ENCODE measurements at regions not wholly inside any gene's neighbourhood (a gene's known extent, or its start where the extent isn't known, plus 50 kb on each side); places are given as distances from the start of the nearest gene placed in this dataset.

DNA sequence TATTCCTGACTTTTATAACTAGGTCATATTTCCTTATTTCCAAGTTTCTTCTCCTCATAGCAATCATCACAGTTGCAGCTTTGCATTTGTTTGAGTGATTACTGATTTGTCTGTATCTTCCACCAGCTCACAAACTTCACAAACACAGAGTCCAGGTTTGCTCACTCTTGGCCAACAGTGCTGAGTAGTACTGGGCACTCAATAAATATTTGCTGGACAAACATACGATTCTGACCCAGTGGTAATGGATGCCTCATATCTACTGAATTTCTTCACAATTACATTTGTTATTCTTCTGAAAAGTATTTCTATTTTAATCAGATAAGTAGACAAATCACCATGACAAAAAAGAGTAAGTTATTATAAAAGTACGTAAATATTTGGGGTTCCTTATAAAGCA lies 516.3 kb downstream of the TDRD15 start:
- no peak overlapping the region for H3K4me3 ChIP-seq (ENCODE audit: low read depth, low read length)
- no peak for DNase-seq (ENCODE audit: low read depth)
- TF ChIP-seq, protein P1, sequence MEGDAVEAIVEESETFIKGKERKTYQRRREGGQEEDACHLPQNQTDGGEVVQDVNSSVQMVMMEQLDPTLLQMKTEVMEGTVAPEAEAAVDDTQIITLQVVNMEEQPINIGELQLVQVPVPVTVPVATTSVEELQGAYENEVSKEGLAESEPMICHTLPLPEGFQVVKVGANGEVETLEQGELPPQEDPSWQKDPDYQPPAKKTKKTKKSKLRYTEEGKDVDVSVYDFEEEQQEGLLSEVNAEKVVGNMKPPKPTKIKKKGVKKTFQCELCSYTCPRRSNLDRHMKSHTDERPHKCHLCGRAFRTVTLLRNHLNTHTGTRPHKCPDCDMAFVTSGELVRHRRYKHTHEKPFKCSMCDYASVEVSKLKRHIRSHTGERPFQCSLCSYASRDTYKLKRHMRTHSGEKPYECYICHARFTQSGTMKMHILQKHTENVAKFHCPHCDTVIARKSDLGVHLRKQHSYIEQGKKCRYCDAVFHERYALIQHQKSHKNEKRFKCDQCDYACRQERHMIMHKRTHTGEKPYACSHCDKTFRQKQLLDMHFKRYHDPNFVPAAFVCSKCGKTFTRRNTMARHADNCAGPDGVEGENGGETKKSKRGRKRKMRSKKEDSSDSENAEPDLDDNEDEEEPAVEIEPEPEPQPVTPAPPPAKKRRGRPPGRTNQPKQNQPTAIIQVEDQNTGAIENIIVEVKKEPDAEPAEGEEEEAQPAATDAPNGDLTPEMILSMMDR (IDR thresholded peaks at IDR 0.05; ENCODE audit: control insufficient read depth, extremely low read depth, insufficient read depth) = no peak

DNA sequence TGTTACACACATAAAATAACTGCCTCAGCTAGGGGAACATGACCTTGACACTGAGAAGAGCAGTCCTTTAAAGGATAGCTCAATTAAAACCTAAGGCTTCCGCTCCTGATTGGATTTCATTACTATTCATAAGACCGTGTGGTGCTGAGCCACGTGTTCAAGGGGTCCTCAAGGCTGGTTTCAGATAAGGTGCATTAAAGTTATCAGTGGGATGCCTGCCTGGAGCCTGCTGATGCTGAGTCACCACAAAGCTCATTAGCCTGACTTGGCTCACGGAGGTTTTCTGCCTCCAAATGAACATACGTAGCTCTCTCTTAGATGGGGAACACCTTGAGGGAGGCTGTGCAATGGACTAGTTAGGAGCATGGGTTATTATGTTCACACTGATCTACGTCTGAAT lies 518.9 kb downstream of the TDRD15 start:
- DNase-seq (ENCODE audit: low read depth) = no peak
- no peak overlapping the region for H3K4me3 ChIP-seq (ENCODE audit: low read depth, low read length)
- TF ChIP-seq, protein P1 (IDR thresholded peaks at IDR 0.05; ENCODE audit: control insufficient read depth, extremely low read depth, insufficient read depth) = no peak

DNA sequence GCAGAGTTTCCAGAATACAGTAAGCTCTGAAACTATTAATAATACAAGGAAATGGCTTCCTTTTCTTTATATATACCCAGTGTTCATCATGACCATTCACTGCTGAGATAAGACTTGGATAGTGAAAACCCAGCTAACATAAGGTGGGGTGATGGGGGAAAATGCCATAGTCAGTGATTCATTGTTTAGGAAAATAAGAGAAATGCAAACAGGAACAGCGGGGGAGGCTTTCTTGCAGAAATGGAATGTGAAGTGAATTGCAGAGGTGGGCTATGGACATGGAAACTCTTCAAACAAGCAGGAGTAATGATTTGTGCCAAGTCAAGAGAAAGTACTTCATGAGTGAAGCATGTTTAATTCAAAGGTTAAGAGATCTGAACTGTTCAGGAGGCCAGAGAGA lies 519.4 kb downstream of the TDRD15 start:
- H3K4me3 ChIP-seq (ENCODE audit: low read depth, low read length) = no peak overlapping the region
- DNase-seq (ENCODE audit: low read depth) = peak; percentile 51
- TF ChIP-seq, protein P1 (IDR thresholded peaks at IDR 0.05; ENCODE audit: control insufficient read depth, extremely low read depth, insufficient read depth) = no peak

DNA sequence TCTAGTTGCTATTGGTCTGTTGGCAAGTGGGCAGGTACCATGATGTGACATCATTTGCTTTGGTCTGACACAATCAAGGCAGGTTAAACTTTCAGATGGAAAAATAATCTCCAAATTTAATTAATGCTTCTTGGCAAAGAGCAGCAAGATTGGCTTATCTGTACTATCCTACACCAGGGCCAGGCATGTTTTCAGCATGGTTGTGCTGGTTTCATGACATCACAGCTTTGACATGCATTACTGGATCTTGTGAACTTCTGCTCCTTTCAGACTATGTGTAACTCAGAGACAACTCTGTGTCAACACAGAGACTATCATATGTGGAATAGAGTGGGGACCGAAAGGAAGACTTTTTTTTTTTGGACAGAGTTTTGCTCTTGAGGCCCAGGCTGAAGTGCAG lies 520.5 kb downstream of the TDRD15 start:
- H3K4me3 ChIP-seq (ENCODE audit: low read depth, low read length) = no peak overlapping the region
- TF ChIP-seq, protein P1 (IDR thresholded peaks at IDR 0.05; ENCODE audit: control insufficient read depth, extremely low read depth, insufficient read depth) = no peak
- DNase-seq (ENCODE audit: low read depth) = no peak

DNA sequence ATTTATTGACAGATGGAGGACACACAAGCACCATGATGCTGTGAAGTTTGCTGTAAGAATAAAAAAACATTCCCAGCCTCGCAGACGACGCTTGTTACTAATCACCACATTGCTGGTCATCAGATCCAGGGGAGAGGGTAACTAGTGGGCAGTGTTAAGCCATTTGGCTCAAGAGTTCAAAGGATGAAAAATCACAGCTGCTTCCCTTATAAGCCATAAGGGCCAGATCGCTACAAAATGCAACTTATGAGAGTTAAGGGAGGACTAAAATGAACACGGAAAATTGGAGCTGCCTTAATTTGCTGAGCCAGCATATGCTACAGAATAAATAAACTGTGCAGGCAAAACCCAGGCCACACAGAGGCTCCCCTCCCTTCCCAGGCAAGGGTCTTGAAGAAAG lies 522.6 kb downstream of the TDRD15 start:
- TF ChIP-seq, protein P1 (IDR thresholded peaks at IDR 0.05; ENCODE audit: control insufficient read depth, extremely low read depth, insufficient read depth) = no peak
- DNase-seq (ENCODE audit: low read depth) = no peak
- H3K4me3 ChIP-seq (ENCODE audit: low read depth, low read length) = no peak overlapping the region

DNA sequence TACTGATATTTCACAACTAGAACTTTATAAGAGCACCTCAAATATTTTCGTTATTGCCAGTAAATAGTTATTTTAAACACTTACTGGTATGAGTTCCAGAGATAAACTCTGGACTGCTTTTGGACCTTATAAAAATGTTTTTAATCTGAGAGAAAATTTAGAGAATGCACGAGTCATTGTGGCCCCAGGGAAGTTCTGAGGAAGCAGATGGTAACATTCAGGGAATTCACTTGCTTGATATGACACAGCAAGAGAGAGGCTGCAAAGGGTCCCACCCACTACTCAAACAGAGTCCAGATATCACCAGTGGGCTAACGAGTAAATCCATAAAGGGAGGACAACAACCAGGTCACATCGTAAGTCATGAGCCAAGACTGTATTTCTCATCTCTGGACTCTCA lies 526.8 kb downstream of the TDRD15 start:
- DNase-seq (ENCODE audit: low read depth) = no peak
- TF ChIP-seq, protein P1 (IDR thresholded peaks at IDR 0.05; ENCODE audit: control insufficient read depth, extremely low read depth, insufficient read depth) = no peak
- no peak overlapping the region for H3K4me3 ChIP-seq (ENCODE audit: low read depth, low read length)

DNA sequence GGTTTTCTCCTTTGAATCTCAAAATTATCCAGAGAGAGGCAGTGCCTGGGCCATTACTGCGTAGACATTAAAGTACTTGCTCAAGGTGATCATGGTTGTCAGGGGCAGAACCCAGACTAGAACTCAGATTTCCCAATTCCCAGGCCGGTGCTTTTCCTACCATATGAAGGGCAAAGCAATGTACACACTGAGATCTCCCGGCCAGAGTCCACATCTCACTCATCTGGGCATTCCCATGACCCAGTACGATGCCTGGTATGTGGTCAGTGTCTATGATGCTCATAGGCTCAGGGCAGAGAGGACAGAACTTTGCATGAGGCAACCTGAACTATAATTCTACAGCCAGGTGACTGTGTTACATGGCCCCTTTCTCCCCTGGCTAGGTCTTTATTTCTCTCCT lies 531.4 kb downstream of the TDRD15 start:
- TF ChIP-seq, protein P1 (IDR thresholded peaks at IDR 0.05; ENCODE audit: control insufficient read depth, extremely low read depth, insufficient read depth) = no peak
- no peak for DNase-seq (ENCODE audit: low read depth)
- H3K4me3 ChIP-seq (ENCODE audit: low read depth, low read length) = no peak overlapping the region

Data from LNCaP clone FGC (cell line).